GM12892 (cell line): ENCODE measurements at regions not wholly inside any gene's neighbourhood (a gene's known extent, or its start where the extent isn't known, plus 50 kb on each side); places are given as distances from the start of the nearest gene placed in this dataset.

ENCODE experiments used
- POLR2A ChIP-seq: IDR thresholded peaks from 2 replicates; pipeline ENCODE4 v1.6.1; 2011; ENCODE audit warnings: low read depth, low read length, control low read depth
- POLR2AphosphoS5 ChIP-seq: IDR thresholded peaks from 2 replicates; pipeline ENCODE4 v1.6.1; 2011; ENCODE audit warnings: low read depth, low read length, control low read depth

GRCh38 chr5:123690821-123691220 is 178.8 kb downstream of the CSNK1G3 start:
- TF ChIP-seq POLR2A (no peak), POLR2AphosphoS5 (no peak)
